ENCODE measurements at regions not wholly inside any gene's neighbourhood (a gene's known extent, or its start where the extent isn't known, plus 50 kb on each side); places are given as distances from the start of the nearest gene placed in this dataset.

GRCh38 chr12:20269337-20270067, 98.8 kb upstream of the PDE3A start:
- H3K4me1 ChIP-seq (ENCODE audit: control insufficient read depth in 1 of 2, insufficient read depth in 2 of 2, low read length in 2 of 2): no peaks in the 10 kb centered on the region
- no peak for ATAC-seq
- ChIA-PET POLR2A (no interaction called here), RAD21 (ENCODE audit: low non-redundant PET in 1 of 2, low total read pairs in 2 of 2, uncharacterized antibody in 2 of 2, unreplicated experiment in 2 of 2) (no interaction called here), CTCF (no interaction called here)
- no peaks in the 10 kb centered on the region for H4K20me1 ChIP-seq (ENCODE audit: insufficient read depth)
- no peaks in the 10 kb centered on the region for H3K27me3 ChIP-seq (ENCODE audit: insufficient read depth, low read length)
- no peak overlapping the region for H3K4me3 ChIP-seq (replicated peaks in 1 of 2; ENCODE audit: low read depth in 1 of 2, low read length in 2 of 2)
- H3K36me3 ChIP-seq (ENCODE audit: control insufficient read depth in 1 of 2, insufficient read depth in 2 of 2, low read length in 2 of 2): no peaks in the 10 kb centered on the region
- no peaks in the 10 kb centered on the region for H3K79me2 ChIP-seq (ENCODE audit: insufficient read depth, low read length)
- TF ChIP-seq POLR2A (IDR thresholded peaks at IDR 0.05; ENCODE audit: borderline replicate concordance, extremely low read depth, insufficient read depth, insufficient read length) (no peak), POLR2AphosphoS5 (IDR thresholded peaks at IDR 0.05; ENCODE audit: low read depth, low read length) (no peak), ZFX (IDR thresholded peaks at IDR 0.05) (no peak), MAX (IDR thresholded peaks at IDR 0.05) (no peak), ZBTB33 (IDR thresholded peaks at IDR 0.05; ENCODE audit: extremely low read depth, insufficient replicate concordance, low read length) (no peak), EZH2phosphoT487 (IDR thresholded peaks at IDR 0.05; ENCODE audit: borderline replicate concordance) (no peak), ZNF274 (IDR thresholded peaks at IDR 0.05; ENCODE audit: low read depth, low read length) (no peak), SIN3A (IDR thresholded peaks at IDR 0.05; ENCODE audit: low read depth) (no peak), SRF (IDR thresholded peaks at IDR 0.05; ENCODE audit: low read depth) (no peak), YY1 (IDR thresholded peaks at IDR 0.05; ENCODE audit: extremely low read depth, insufficient replicate concordance, low read depth, low read length) (no peak), EZH2 (IDR thresholded peaks at IDR 0.05) (no peak), CEBPB (IDR thresholded peaks at IDR 0.05; ENCODE audit: low read depth) (no peak), CBX3 (IDR thresholded peaks at IDR 0.05; ENCODE audit: low read depth) (no peak), JUND (IDR thresholded peaks at IDR 0.05) (no peak), TCF7L2 (IDR thresholded peaks at IDR 0.05; ENCODE audit: borderline replicate concordance, extremely low read depth, insufficient read depth, insufficient read length) (no peak), SP1 (IDR thresholded peaks at IDR 0.05; ENCODE audit: low read depth) (no peak), FOSL1 (IDR thresholded peaks at IDR 0.05; ENCODE audit: low read depth) (no peak)
- DNase-seq (ENCODE audit: low read depth, low spot score): no peak
- no peak overlapping the region for H3K4me2 ChIP-seq (ENCODE audit: low read length)
- no peak overlapping the region for H3K27ac ChIP-seq (ENCODE audit: low read depth, low read length)
- no TSS peak for BruUV-seq (replicated peaks)
- intact Hi-C loops (cut with micrococcal nuclease): no loop called here
- no peak overlapping the region for H2AFZ ChIP-seq (ENCODE audit: low read depth, low read length, poor library complexity, severe bottlenecking)
- no peaks in the 10 kb centered on the region for H3K9me2 ChIP-seq (ENCODE audit: insufficient read depth)
- no peaks in the 10 kb centered on the region for H3K9me3 ChIP-seq (ENCODE audit: control insufficient read depth in 1 of 2, insufficient read depth in 1 of 2, low read depth in 1 of 2, low read length in 2 of 2)
- no peak overlapping the region for H3K9ac ChIP-seq (ENCODE audit: low read length)
